HEK293T (cell line): ENCODE measurements at regions not wholly inside any gene's neighbourhood (a gene's known extent, or its start where the extent isn't known, plus 50 kb on each side); places are given as distances from the start of the nearest gene placed in this dataset.

ENCODE experiments used
- ARNT ChIP-seq: fragments of 450-650 bp; IDR thresholded peaks from 2 replicates; pipeline ENCODE4 v1.6.1; 2017; ENCODE audit warnings: mild to moderate bottlenecking
- BHLHE40 ChIP-seq: fragments of 450-650 bp; IDR thresholded peaks from 2 replicates; pipeline ENCODE4 v1.6.1; 2016; ENCODE audit warnings: mild to moderate bottlenecking, moderate library complexity, borderline replicate concordance
- ELF4 ChIP-seq: fragments of 450-650 bp; IDR thresholded peaks from 2 replicates; pipeline ENCODE4 v1.6.1; 2017; ENCODE audit warnings: antibody characterized with exemption
- FOXK2 ChIP-seq: fragments of 450-650 bp; IDR thresholded peaks from 2 replicates; pipeline ENCODE4 v1.6.1; 2016; ENCODE audit warnings: mild to moderate bottlenecking
- FOXM1 ChIP-seq: fragments of 450-650 bp; IDR thresholded peaks from 2 replicates; pipeline ENCODE4 v1.6.1; 2017; ENCODE audit warnings: mild to moderate bottlenecking, borderline replicate concordance
- SP1 ChIP-seq: fragments of 450-650 bp; IDR thresholded peaks from 2 replicates; pipeline ENCODE4 v1.6.1; 2017

DNA sequence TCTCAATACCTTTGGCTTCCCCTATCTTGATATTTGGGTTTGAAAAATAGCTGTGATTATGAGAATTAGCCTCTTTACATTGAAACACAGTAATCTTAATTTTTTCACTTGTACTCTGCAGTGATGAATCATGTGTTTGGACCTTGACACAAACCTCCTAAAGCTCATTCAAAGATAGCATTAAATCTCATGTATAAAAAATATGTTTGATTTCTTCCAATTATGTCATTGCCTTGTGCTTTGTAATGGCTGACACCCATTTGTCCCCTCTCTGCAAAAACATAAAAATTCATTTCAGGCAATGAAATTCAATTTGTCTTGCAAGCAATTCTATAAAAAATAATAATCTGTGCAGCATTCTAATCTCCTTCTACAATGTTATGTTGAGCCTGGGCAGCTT, 422.4 kb upstream of the BOD1L1 start:
- TF ChIP-seq SP1: no peak
- no peak for TF ChIP-seq ELF4
- no peak for TF ChIP-seq FOXM1
- TF ChIP-seq BHLHE40: no peak
- no peak for TF ChIP-seq FOXK2
- TF ChIP-seq ARNT: no peak
